DND-41 (cell line): ENCODE measurements at regions not wholly inside any gene's neighbourhood (a gene's known extent, or its start where the extent isn't known, plus 50 kb on each side); places are given as distances from the start of the nearest gene placed in this dataset.

Source experiments
- ATAC-seq: fragments of 200-7000 bp; cut with Tn5 transposase; 3 replicates; pipeline ENCODE4 v1.9.1; 2021; ENCODE audit warnings: low read depth; ENCODE audit not compliant: insufficient read depth
- DNase-seq: peaks from one replicate; pipeline ENCODE4 v3.0.0-alpha.2; 2020
- H2AFZ ChIP-seq: 2 replicates; pipeline ENCODE4 v1.6.0; 2012; ENCODE audit warnings: low read depth, low read length
- H3K27ac ChIP-seq: 2 replicates; pipeline ENCODE4 v1.5.1; 2012; ENCODE audit warnings: low read length, inconsistent platforms
- H3K27me3 ChIP-seq: fragments of 200-600 bp; sonication (generic); 2 replicates; pipeline ENCODE4 v1.6.0; 2012; ENCODE audit warnings: low read length, mild to moderate bottlenecking, inconsistent platforms; ENCODE audit not compliant: insufficient read depth, poor library complexity
- H3K36me3 ChIP-seq: 2 replicates; pipeline ENCODE4 v1.5.1; 2012; ENCODE audit warnings: low read length, inconsistent platforms; ENCODE audit not compliant: insufficient read depth
- H3K4me1 ChIP-seq: 2 replicates; pipeline ENCODE4 v1.5.1; 2012; ENCODE audit warnings: mild to moderate bottlenecking, low read length; ENCODE audit not compliant: insufficient read depth
- H3K4me2 ChIP-seq: 2 replicates; pipeline ENCODE4 v1.6.0; 2012; ENCODE audit warnings: mild to moderate bottlenecking, moderate library complexity, low read length, inconsistent platforms; ENCODE audit not compliant: insufficient read depth
- H3K4me3 ChIP-seq, 2 experiments: fragments of 200-600 bp in 1 of 2; shearing (Covaris generic) in 1 of 2; 2 replicates each; pipeline ENCODE4 v1.5.1; 2012 to 2016; ENCODE audit warnings: inconsistent platforms in 2 of 2, low read length in 2 of 2, mild to moderate bottlenecking in 2 of 2, low read depth in 1 of 2, moderate library complexity in 1 of 2
- H3K79me2 ChIP-seq: 2 replicates; pipeline ENCODE4 v1.6.0; 2012; ENCODE audit warnings: low read length, inconsistent platforms; ENCODE audit not compliant: insufficient read depth
- H3K9ac ChIP-seq: 2 replicates; pipeline ENCODE4 v1.6.0; 2012; ENCODE audit warnings: low read depth, mild to moderate bottlenecking, inconsistent platforms, low read length, moderate library complexity
- H3K9me3 ChIP-seq: 2 replicates; pipeline ENCODE4 v1.5.1; 2012; ENCODE audit warnings: low read length, moderate library complexity, mild to moderate bottlenecking, inconsistent platforms; ENCODE audit not compliant: insufficient read depth, severe bottlenecking
- H4K20me1 ChIP-seq: 2 replicates; pipeline ENCODE4 v1.6.0; 2012; ENCODE audit warnings: low read length; ENCODE audit not compliant: insufficient read depth
- EZH2 ChIP-seq: IDR thresholded peaks from 3 replicates; pipeline ENCODE4 v1.6.1; 2012; ENCODE audit warnings: borderline replicate concordance, low read depth, mild to moderate bottlenecking, moderate library complexity, low read length, inconsistent platforms; ENCODE audit not compliant: severe bottlenecking
- TF ChIP-seq, protein P1 (sequence below): IDR thresholded peaks from 2 replicates; pipeline ENCODE4 v1.5.1; 2012; ENCODE audit warnings: borderline replicate concordance, low read length, moderate library complexity, mild to moderate bottlenecking; ENCODE audit not compliant: poor library complexity, severe bottlenecking; ENCODE audit errors: extremely low read depth

DNA sequence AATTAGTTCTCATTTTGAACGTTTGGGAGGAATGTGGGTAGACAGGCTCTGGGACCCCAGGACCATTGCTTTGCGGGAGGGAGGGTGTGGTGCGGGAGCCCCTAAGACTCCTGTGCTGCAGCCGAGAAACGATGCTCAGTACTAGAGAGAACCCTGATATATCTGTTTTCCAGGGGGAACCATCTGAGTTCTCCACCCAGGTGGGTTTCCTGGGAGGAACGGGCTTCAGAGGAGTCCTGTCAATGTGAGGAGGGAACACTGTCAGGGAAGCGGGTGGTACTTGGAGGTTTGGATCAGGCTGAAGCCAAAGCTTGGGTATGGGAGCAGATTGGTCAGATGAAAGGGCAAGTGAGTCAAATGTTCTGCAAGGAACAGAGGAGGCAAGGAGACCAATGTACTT is 358.0 kb downstream of the FGF9 start:
- TF ChIP-seq, protein P1, sequence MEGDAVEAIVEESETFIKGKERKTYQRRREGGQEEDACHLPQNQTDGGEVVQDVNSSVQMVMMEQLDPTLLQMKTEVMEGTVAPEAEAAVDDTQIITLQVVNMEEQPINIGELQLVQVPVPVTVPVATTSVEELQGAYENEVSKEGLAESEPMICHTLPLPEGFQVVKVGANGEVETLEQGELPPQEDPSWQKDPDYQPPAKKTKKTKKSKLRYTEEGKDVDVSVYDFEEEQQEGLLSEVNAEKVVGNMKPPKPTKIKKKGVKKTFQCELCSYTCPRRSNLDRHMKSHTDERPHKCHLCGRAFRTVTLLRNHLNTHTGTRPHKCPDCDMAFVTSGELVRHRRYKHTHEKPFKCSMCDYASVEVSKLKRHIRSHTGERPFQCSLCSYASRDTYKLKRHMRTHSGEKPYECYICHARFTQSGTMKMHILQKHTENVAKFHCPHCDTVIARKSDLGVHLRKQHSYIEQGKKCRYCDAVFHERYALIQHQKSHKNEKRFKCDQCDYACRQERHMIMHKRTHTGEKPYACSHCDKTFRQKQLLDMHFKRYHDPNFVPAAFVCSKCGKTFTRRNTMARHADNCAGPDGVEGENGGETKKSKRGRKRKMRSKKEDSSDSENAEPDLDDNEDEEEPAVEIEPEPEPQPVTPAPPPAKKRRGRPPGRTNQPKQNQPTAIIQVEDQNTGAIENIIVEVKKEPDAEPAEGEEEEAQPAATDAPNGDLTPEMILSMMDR = no peak
- TF ChIP-seq EZH2 = no peak
- H3K4me2 ChIP-seq = no peak overlapping the region
- H3K27me3 ChIP-seq = no peaks in the 10 kb centered on the region
- no peak overlapping the region for H3K9ac ChIP-seq
- H3K9me3 ChIP-seq = no peaks in the 10 kb centered on the region
- DNase-seq (no peak), ATAC-seq (no peak)
- no peaks in the 10 kb centered on the region for H3K36me3 ChIP-seq
- H3K4me3 ChIP-seq = no peak overlapping the region
- no peak overlapping the region for H2AFZ ChIP-seq
- H3K79me2 ChIP-seq = no peaks in the 10 kb centered on the region
- H4K20me1 ChIP-seq = no peaks in the 10 kb centered on the region
- no peak overlapping the region for H3K27ac ChIP-seq
- H3K4me1 ChIP-seq = no peaks in the 10 kb centered on the region

DNA sequence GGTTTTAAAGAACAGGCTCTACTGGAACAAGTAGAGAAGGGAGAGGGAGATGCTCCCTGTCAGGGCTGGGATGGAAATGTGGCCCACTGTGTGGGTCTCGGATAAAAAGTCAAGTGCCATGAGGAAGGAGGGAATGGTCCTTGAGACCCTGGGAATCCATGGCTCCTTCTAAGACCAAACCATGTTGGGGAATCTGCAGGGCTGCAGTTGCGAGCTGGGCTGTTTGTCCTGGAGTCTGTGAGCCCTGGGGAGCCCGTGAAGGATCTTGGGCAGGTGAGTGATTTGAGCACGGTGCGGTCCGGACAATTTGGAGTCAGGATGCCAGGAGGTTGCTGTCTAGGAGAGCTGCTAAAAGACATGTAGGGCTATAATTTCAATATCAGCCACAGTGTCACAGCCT is 359.4 kb downstream of the FGF9 start:
- TF ChIP-seq EZH2 = no peak
- TF ChIP-seq, protein P1 = no peak
- Histone ChIP-seq H3K4me2 (no peak overlapping the region), H3K36me3 (no peaks in the 10 kb centered on the region), H2AFZ (no peak overlapping the region), H3K27ac (no peak overlapping the region), H3K9ac (no peak overlapping the region), H4K20me1 (no peaks in the 10 kb centered on the region), H3K9me3 (no peaks in the 10 kb centered on the region), H3K4me3 (no peak overlapping the region), H3K79me2 (no peaks in the 10 kb centered on the region), H3K4me1 (no peaks in the 10 kb centered on the region), H3K27me3 (no peaks in the 10 kb centered on the region)
- no peak for DNase-seq
- ATAC-seq = no peak

DNA sequence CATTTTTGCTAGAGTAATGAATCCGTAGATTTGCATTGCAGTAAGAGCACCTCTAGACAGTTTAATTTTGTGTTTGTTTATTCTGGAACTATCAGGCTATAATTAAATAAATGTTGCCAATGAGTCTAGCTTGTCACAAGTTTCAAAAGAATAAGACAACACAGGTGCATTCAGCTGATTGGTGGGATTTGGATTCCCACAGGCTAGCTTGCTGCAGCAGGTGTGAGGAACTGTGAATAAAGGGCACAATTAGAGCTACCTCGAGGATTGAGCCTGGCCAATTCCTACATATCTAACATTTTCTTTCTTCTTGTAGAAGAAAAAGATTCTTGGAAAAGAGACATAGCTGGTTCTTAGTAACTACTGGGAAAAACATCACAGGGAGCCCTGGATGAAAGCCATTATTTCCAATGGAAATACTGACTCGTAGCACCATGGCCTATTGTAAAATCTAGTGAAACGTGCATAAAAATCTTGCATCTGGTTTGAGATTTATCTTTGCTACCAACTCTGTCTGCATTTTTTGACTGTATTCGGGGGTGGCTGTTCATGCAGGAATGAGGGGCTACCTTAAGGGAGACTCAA is 360.9 kb downstream of the FGF9 start:
- Histone ChIP-seq H3K79me2 (no peaks in the 10 kb centered on the region), H3K27me3 (no peaks in the 10 kb centered on the region), H3K4me1 (no peaks in the 10 kb centered on the region), H2AFZ (no peak overlapping the region), H3K9ac (no peak overlapping the region), H3K4me2 (no peak overlapping the region), H4K20me1 (no peaks in the 10 kb centered on the region), H3K4me3 (no peak overlapping the region), H3K36me3 (no peaks in the 10 kb centered on the region), H3K9me3 (no peaks in the 10 kb centered on the region), H3K27ac (no peak overlapping the region)
- DNase-seq (no peak), ATAC-seq (no peak)
- TF ChIP-seq, protein P1 = no peak
- no peak for TF ChIP-seq EZH2

DNA sequence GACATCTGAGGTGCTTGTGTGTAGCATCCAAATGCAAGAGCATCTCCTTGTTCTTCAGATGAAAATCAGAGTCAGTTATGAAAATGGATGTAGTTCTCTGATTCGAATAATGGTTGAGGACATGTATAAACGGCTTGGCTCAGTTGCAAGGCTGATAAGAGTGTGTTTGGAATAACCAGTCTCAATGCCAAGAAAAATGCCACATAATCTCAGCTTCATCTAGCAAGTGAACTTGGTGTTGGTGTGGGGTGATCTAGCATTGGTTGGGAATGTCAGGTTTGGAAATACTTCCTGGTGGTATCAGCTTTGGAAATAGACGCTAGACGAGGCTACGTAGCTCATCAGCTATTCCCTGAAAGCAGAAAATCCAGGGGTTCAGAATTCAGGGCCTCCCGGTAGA is 362.0 kb downstream of the FGF9 start:
- TF ChIP-seq EZH2 = no peak
- TF ChIP-seq, protein P1 = no peak
- ATAC-seq (no peak), DNase-seq (no peak)
- H2AFZ ChIP-seq = no peak overlapping the region
- no peaks in the 10 kb centered on the region for H3K36me3 ChIP-seq
- no peaks in the 10 kb centered on the region for H4K20me1 ChIP-seq
- H3K4me2 ChIP-seq = no peak overlapping the region
- H3K27me3 ChIP-seq = no peaks in the 10 kb centered on the region
- no peak overlapping the region for H3K27ac ChIP-seq
- H3K4me1 ChIP-seq = no peaks in the 10 kb centered on the region
- no peak overlapping the region for H3K9ac ChIP-seq
- no peaks in the 10 kb centered on the region for H3K79me2 ChIP-seq
- H3K4me3 ChIP-seq = no peak overlapping the region
- H3K9me3 ChIP-seq = no peaks in the 10 kb centered on the region
